H1 (cell line): ENCODE measurements at regions not wholly inside any gene's neighbourhood (a gene's known extent, or its start where the extent isn't known, plus 50 kb on each side); places are given as distances from the start of the nearest gene placed in this dataset.

Experiments used
- CTCF ChIA-PET: fragments of 300-600 bp; sonication (Branson Sonifier 250); formaldehyde crosslinking; loops from one replicate; lab custom pipeline; 2021; ENCODE audit not compliant: partially characterized antibody; lab: Charles Lee
- POLR2A ChIA-PET: fragments of 300-600 bp; sonication (Branson Sonifier 250); formaldehyde crosslinking; loops from one replicate; lab custom pipeline; 2021; ENCODE audit warnings: inconsistent platforms; ENCODE audit not compliant: partially characterized antibody; lab: Charles Lee
- DNase-seq, 2 experiments: peaks; one replicate each; pipeline versions ENCODE4 v3.0.0 to v3.0.0-alpha.2; 2010 to 2022; ENCODE audit warnings: low spot score in 2 of 2, low read depth in 1 of 2, mixed read lengths in 1 of 2
- FAIRE-seq: peaks from 2 replicates; lab custom pipeline; 2011; peaks lifted over from hg19 to GRCh38; lab: Jason Lieb, UNC
- H2AFZ ChIP-seq: 2 replicates; pipeline ENCODE4 v1.8.1; 2012; ENCODE audit warnings: low read length, inconsistent platforms
- H2AK5ac ChIP-seq: 2 replicates; pipeline ENCODE4 v1.6.1; 2013; ENCODE audit warnings: low read depth, low read length
- H2BK120ac ChIP-seq: replicated peaks from 2 replicates; pipeline ENCODE3; 2013; ENCODE audit warnings: low read depth, low read length, inconsistent platforms
- H2BK12ac ChIP-seq: 2 replicates; pipeline ENCODE4 v1.6.1; 2013; ENCODE audit warnings: low read depth, low read length
- H2BK15ac ChIP-seq: 2 replicates; pipeline ENCODE4 v1.6.1; 2013; ENCODE audit warnings: low read length
- H2BK20ac ChIP-seq: 2 replicates; pipeline ENCODE4 v1.6.1; 2013; ENCODE audit warnings: low read length
- H2BK5ac ChIP-seq: 2 replicates; pipeline ENCODE4 v1.6.1; 2013; ENCODE audit warnings: low read depth, low read length
- H3K14ac ChIP-seq: 2 replicates; pipeline ENCODE4 v1.6.1; 2013; ENCODE audit warnings: inconsistent platforms; ENCODE audit not compliant: insufficient read length
- H3K18ac ChIP-seq: 2 replicates; pipeline ENCODE4 v1.6.1; 2013; ENCODE audit warnings: low read length; ENCODE audit errors: extremely low read depth
- H3K23ac ChIP-seq: 2 replicates; pipeline ENCODE4 v1.6.1; 2013; ENCODE audit warnings: inconsistent platforms; ENCODE audit not compliant: insufficient read length
- H3K23me2 ChIP-seq: 2 replicates; pipeline ENCODE4 v1.6.1; 2013; ENCODE audit warnings: low read depth, low read length
- H3K27ac ChIP-seq: 2 replicates; pipeline ENCODE4 v1.6.1; 2011; ENCODE audit warnings: low read depth, low read length, inconsistent platforms
- H3K27me3 ChIP-seq, 4 experiments: replicated peaks in 1 of 4; 1 replicate in 1 of 4; 2 replicates in 3 of 4; pipeline versions ENCODE4 v1.6.1 to v1.8.1; 2011 to 2013; ENCODE audit warnings: low read length in 3 of 4, mild to moderate bottlenecking in 3 of 4, inconsistent platforms in 2 of 4, mixed read lengths in 2 of 4, moderate library complexity in 1 of 4; ENCODE audit not compliant: control insufficient read depth in 3 of 4, insufficient read depth in 3 of 4; ENCODE audit errors: extremely low read depth in 1 of 4
- H3K36me3 ChIP-seq, 4 experiments: 2 replicates each; pipeline versions ENCODE4 v1.6.1 to v1.8.1; 2011 to 2013; ENCODE audit warnings: mild to moderate bottlenecking in 4 of 4, low read length in 3 of 4, moderate library complexity in 2 of 4, control low read depth in 1 of 4, inconsistent platforms in 1 of 4; ENCODE audit not compliant: insufficient read depth in 4 of 4, control insufficient read depth in 2 of 4
- H3K4ac ChIP-seq: replicated peaks from 2 replicates; pipeline ENCODE3; 2013; ENCODE audit warnings: low read length, low read depth, mixed read lengths, inconsistent platforms; ENCODE audit not compliant: insufficient read length
- H3K4me1 ChIP-seq, 4 experiments: replicated peaks in 1 of 4; 1 replicate in 1 of 4; 2 replicates in 3 of 4; pipeline versions ENCODE4 v1.6.1 to v1.8.1; 2011 to 2013; ENCODE audit warnings: low read length in 3 of 4, inconsistent platforms in 2 of 4, mixed read lengths in 1 of 4; ENCODE audit not compliant: insufficient read depth in 4 of 4, control insufficient read depth in 3 of 4
- H3K4me2 ChIP-seq, 2 experiments: 2 replicates each; pipeline versions ENCODE4 v1.6.1 to v1.8.1; 2011 to 2013; ENCODE audit warnings: low read depth in 2 of 2, low read length in 2 of 2, control low read depth in 1 of 2, inconsistent platforms in 1 of 2, mild to moderate bottlenecking in 1 of 2; ENCODE audit not compliant: insufficient read depth in 1 of 2
- H3K4me3 ChIP-seq, 4 experiments: fragments of 200-600, 300-600 bp in 1 of 4; sonication (generic), shearing (Covaris generic), sonication (Bioruptor Twin) in 1 of 4; 2 replicates each; pipeline versions ENCODE4 v1.5.1 to v1.8.1; 2011 to 2016; ENCODE audit warnings: low read length in 4 of 4, low read depth in 3 of 4, control low read depth in 2 of 4, inconsistent platforms in 2 of 4, mild to moderate bottlenecking in 2 of 4, mixed read lengths in 1 of 4, moderate library complexity in 1 of 4; ENCODE audit not compliant: insufficient read depth in 2 of 4; ENCODE audit errors: extremely low read depth in 1 of 4
- H3K56ac ChIP-seq: replicated peaks from 2 replicates; pipeline ENCODE3; 2013; ENCODE audit warnings: low read depth, mild to moderate bottlenecking, mixed read lengths, low read length, inconsistent platforms; ENCODE audit not compliant: insufficient read length
- H3K79me1 ChIP-seq: 2 replicates; pipeline ENCODE4 v1.6.1; 2013; ENCODE audit warnings: low read depth, low read length, control low read depth
- H3K79me2 ChIP-seq, 2 experiments: 2 replicates each; pipeline versions ENCODE4 v1.6.1 to v1.8.1; 2012 to 2013; ENCODE audit warnings: low read length in 2 of 2, mild to moderate bottlenecking in 2 of 2, inconsistent platforms in 1 of 2; ENCODE audit not compliant: insufficient read depth in 2 of 2, control insufficient read depth in 1 of 2
- H3K9ac ChIP-seq, 4 experiments: replicated peaks in 1 of 4; 1 replicate in 1 of 4; 2 replicates in 3 of 4; pipeline versions ENCODE4 v1.6.1 to v1.8.1; 2011 to 2013; ENCODE audit warnings: low read depth in 3 of 4, low read length in 3 of 4, control low read depth in 2 of 4, mild to moderate bottlenecking in 2 of 4, moderate library complexity in 2 of 4, inconsistent platforms in 1 of 4; ENCODE audit errors: extremely low read depth in 1 of 4
- H3K9me3 ChIP-seq, 2 experiments: 2 replicates each; pipeline versions ENCODE4 v1.6.1 to v1.8.1; 2012 to 2013; ENCODE audit warnings: mild to moderate bottlenecking in 2 of 2, moderate library complexity in 2 of 2, control low read depth in 1 of 2, inconsistent platforms in 1 of 2, low read depth in 1 of 2, low read length in 1 of 2, mixed read lengths in 1 of 2; ENCODE audit not compliant: insufficient read depth in 2 of 2
- H4K20me1 ChIP-seq, 2 experiments: replicated peaks in 1 of 2; 2 replicates each; pipeline versions ENCODE3 to v1.8.1; 2011 to 2013; ENCODE audit warnings: inconsistent platforms in 2 of 2, low read length in 2 of 2, mild to moderate bottlenecking in 1 of 2; ENCODE audit not compliant: insufficient read depth in 2 of 2, control insufficient read depth in 1 of 2
- H4K5ac ChIP-seq: 2 replicates; pipeline ENCODE4 v1.6.1; 2013; ENCODE audit warnings: low read length, low read depth, mixed read lengths, inconsistent platforms; ENCODE audit not compliant: insufficient read length
- H4K8ac ChIP-seq: 2 replicates; pipeline ENCODE4 v1.8.0; 2013; ENCODE audit warnings: mild to moderate bottlenecking, moderate library complexity, low read length, inconsistent platforms; ENCODE audit not compliant: insufficient read depth; ENCODE audit errors: extremely low read depth
- H4K91ac ChIP-seq: replicated peaks from 2 replicates; pipeline ENCODE3; 2013; ENCODE audit warnings: low read length, mixed read lengths, inconsistent platforms; ENCODE audit not compliant: insufficient read length
- BCL11A ChIP-seq, 2 experiments: IDR thresholded peaks; one replicate each; pipeline ENCODE4 v1.6.1; 2011; ENCODE audit warnings: low read depth in 2 of 2, low read length in 2 of 2, mild to moderate bottlenecking in 2 of 2
- CBX5 ChIP-seq: fragments of 300-800, 300-1000 bp; sonication (generic); IDR thresholded peaks from 2 replicates; pipeline ENCODE4 v1.7.1; 2016; ENCODE audit warnings: antibody characterized with exemption, low read length, low read depth
- CBX8 ChIP-seq: fragments of 300-800, 300-1000 bp; sonication (generic); IDR thresholded peaks from 2 replicates; pipeline ENCODE4 v1.7.1; 2016; ENCODE audit warnings: low read depth, low read length, borderline replicate concordance
- CEBPB ChIP-seq: IDR thresholded peaks from 2 replicates; pipeline ENCODE4 v1.6.1; 2012; ENCODE audit warnings: low read depth, low read length
- POU5F1 ChIP-seq: IDR thresholded peaks from 2 replicates; pipeline ENCODE4 v1.6.1; 2011; ENCODE audit warnings: low read depth, mild to moderate bottlenecking, low read length, moderate library complexity
- SP2 ChIP-seq: IDR thresholded peaks from 2 replicates; pipeline ENCODE4 v1.6.1; 2012; ENCODE audit warnings: mild to moderate bottlenecking, low read length, inconsistent platforms
- SRF ChIP-seq: IDR thresholded peaks from 2 replicates; pipeline ENCODE4 v1.6.1; 2011; ENCODE audit warnings: mild to moderate bottlenecking, low read depth, low read length, moderate library complexity
- SUZ12 ChIP-seq: fragments of 200-600 bp; sonication (generic); IDR thresholded peaks from 2 replicates; pipeline ENCODE4 v1.6.1; 2012; ENCODE audit warnings: mild to moderate bottlenecking, inconsistent platforms, low read length, moderate library complexity, mixed read lengths
- WGBS, 2 experiments: shearing (Covaris generic) in 1 of 2; methylation state at CpG; one replicate each; pipeline versions ENCODE4 v1.1.6 to v1.1.7; 2013 to 2015; ENCODE audit warnings: low lambda C conversion rate in 2 of 2, mixed read lengths in 2 of 2, inconsistent platforms in 1 of 2, low coverage in 1 of 2, missing lambda C conversion rate in 1 of 2; ENCODE audit not compliant: insufficient replicate concordance in 2 of 2, insufficient coverage in 1 of 2, insufficient read length in 1 of 2; ENCODE audit errors: extremely low coverage in 1 of 2, missing lambda C conversion rate in 1 of 2; 5-methylcytosine and 5-hydroxymethylcytosine counted together
- TF ChIP-seq, protein P1 (sequence below), 3 experiments: IDR thresholded peaks; 1 replicate in 2 of 3; 2 replicates in 1 of 3; pipeline versions ENCODE4 v1.5.1 to v1.6.1; 2011; ENCODE audit warnings: low read length in 3 of 3, mild to moderate bottlenecking in 3 of 3, inconsistent platforms in 2 of 3, low read depth in 1 of 3, moderate library complexity in 1 of 3; ENCODE audit not compliant: insufficient read depth in 1 of 3; ENCODE audit errors: control extremely low read depth in 1 of 3

DNA sequence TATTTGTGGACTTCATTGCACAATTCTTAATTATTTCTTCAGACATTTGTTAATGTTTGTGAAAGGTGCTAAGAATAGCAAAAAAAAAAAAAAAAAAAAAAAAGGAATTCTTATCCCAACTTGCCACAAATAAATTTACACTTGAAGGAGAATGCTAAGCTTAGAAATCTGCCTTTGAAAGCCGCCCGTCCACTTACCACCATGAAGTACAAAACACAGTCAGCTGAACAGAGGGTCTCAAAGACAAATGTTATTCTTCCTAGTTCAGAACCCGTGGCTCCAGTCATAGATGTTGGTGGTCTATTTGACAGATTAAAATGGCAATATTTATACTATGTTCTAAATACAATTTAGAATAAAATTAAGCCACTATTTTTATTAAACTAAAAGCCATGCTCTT is 141.2 kb downstream of the ELAPOR2 start:
- no peak overlapping the region for H3K27ac ChIP-seq
- no peaks in the 10 kb centered on the region for H3K4me1 ChIP-seq
- H4K5ac ChIP-seq, result no peak overlapping the region
- H3K79me1 ChIP-seq, result no peaks in the 10 kb centered on the region
- H3K4me3 ChIP-seq, result no peak overlapping the region
- no peaks in the 10 kb centered on the region for H3K23me2 ChIP-seq
- H3K9ac ChIP-seq, result no peak overlapping the region
- no peak for DNase-seq
- H2BK12ac ChIP-seq, result no peak overlapping the region
- no peak overlapping the region for H3K56ac ChIP-seq
- no peaks in the 10 kb centered on the region for H3K79me2 ChIP-seq
- WGBS, 2 experiments, result 72% methylated on average over 3 of the region's 3 CpGs; no CpG with 5 or more reads in 1 of the 2 experiments
- H4K20me1 ChIP-seq, result peaks cover 0 to 8% of the 10 kb centered on the region in 2 experiments
- ChIA-PET POLR2A (no interaction called here), CTCF (interaction anchor here (0.9 to 4.6 kb wide), 3 partner anchors 8 to 230 kb away, joined by 3 to 49 read pairs (median 20); no protein-coding TSS in a partner anchor)
- H3K18ac ChIP-seq, result no peak overlapping the region
- H2BK20ac ChIP-seq, result no peak overlapping the region
- no peak overlapping the region for H4K8ac ChIP-seq
- H2BK5ac ChIP-seq, result no peak overlapping the region
- no peak overlapping the region for H2AFZ ChIP-seq
- H2BK15ac ChIP-seq, result no peak overlapping the region
- H3K23ac ChIP-seq, result no peak overlapping the region
- no peaks in the 10 kb centered on the region for H3K9me3 ChIP-seq
- FAIRE-seq, result no peak
- H3K4ac ChIP-seq, result no peak overlapping the region
- H2AK5ac ChIP-seq, result no peak overlapping the region
- H4K91ac ChIP-seq, result no peak overlapping the region
- peaks cover 0 to 4% (median 0%) of the 10 kb centered on the region in 4 experiments; a peak in 2 of 8 replicates for H3K36me3 ChIP-seq
- no peak overlapping the region for H3K4me2 ChIP-seq
- H3K27me3 ChIP-seq, result peaks cover 2 to 12% (median 6%) of the 10 kb centered on the region in 4 experiments; a peak in 4 of 7 replicates
- no peak overlapping the region for H3K14ac ChIP-seq
- H2BK120ac ChIP-seq, result no peak overlapping the region
- TF ChIP-seq CEBPB, result no peak
- TF ChIP-seq POU5F1, result no peak
- no peak for TF ChIP-seq CBX8
- no peak for TF ChIP-seq SRF
- TF ChIP-seq CBX5, result no peak
- TF ChIP-seq SUZ12, result no peak
- TF ChIP-seq, protein P1, sequence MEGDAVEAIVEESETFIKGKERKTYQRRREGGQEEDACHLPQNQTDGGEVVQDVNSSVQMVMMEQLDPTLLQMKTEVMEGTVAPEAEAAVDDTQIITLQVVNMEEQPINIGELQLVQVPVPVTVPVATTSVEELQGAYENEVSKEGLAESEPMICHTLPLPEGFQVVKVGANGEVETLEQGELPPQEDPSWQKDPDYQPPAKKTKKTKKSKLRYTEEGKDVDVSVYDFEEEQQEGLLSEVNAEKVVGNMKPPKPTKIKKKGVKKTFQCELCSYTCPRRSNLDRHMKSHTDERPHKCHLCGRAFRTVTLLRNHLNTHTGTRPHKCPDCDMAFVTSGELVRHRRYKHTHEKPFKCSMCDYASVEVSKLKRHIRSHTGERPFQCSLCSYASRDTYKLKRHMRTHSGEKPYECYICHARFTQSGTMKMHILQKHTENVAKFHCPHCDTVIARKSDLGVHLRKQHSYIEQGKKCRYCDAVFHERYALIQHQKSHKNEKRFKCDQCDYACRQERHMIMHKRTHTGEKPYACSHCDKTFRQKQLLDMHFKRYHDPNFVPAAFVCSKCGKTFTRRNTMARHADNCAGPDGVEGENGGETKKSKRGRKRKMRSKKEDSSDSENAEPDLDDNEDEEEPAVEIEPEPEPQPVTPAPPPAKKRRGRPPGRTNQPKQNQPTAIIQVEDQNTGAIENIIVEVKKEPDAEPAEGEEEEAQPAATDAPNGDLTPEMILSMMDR (IDR thresholded peaks at IDR 0.05; ENCODE audit: control extremely low read depth in 1 of 3, insufficient read depth in 1 of 3, low read depth in 1 of 3, low read length in 3 of 3), result no peak
- no peak for TF ChIP-seq BCL11A (IDR thresholded peaks at IDR 0.05; ENCODE audit: low read depth in 2 of 2, low read length in 2 of 2)
- TF ChIP-seq SP2, result no peak
